Neural cell (in vitro differentiated cells): ENCODE measurements at regions not wholly inside any gene's neighbourhood (a gene's known extent, or its start where the extent isn't known, plus 50 kb on each side); places are given as distances from the start of the nearest gene placed in this dataset.

ENCODE experiments used
- H2AFZ ChIP-seq: fragments of 200-600, 300-800 bp; sonication (generic), shearing (Covaris generic); 2 replicates; pipeline ENCODE4 v1.6.0; 2014; ENCODE audit warnings: low read depth, mild to moderate bottlenecking, antibody characterized with exemption, low read length, moderate library complexity
- H3F3A ChIP-seq: fragments of 200-600 bp; shearing (Covaris generic); 2 replicates; pipeline ENCODE4 v1.6.1; 2016; ENCODE audit warnings: mild to moderate bottlenecking, moderate library complexity, mixed read lengths, antibody characterized with exemption, low read length; ENCODE audit not compliant: insufficient read depth, poor library complexity, severe bottlenecking
- H3K27ac ChIP-seq: fragments of 200-600, 300-800 bp; sonication (generic), shearing (Covaris generic); 2 replicates; pipeline ENCODE4 v1.5.1; 2014; ENCODE audit warnings: mild to moderate bottlenecking, low read length, moderate library complexity
- H3K27me3 ChIP-seq: fragments of 300-800, 200-600 bp; sonication (generic), shearing (Covaris generic); 2 replicates; pipeline ENCODE4 v1.6.0; 2014; ENCODE audit warnings: mild to moderate bottlenecking, low read depth, low read length, moderate library complexity; ENCODE audit not compliant: insufficient read depth
- H3K36me3 ChIP-seq: fragments of 300-800, 200-600 bp; sonication (generic), shearing (Covaris generic); 2 replicates; pipeline ENCODE4 v1.5.1; 2014; ENCODE audit warnings: mild to moderate bottlenecking, antibody characterized with exemption, low read length, moderate library complexity; ENCODE audit not compliant: insufficient read depth
- H3K4me2 ChIP-seq: fragments of 300-800, 200-600 bp; sonication (generic), shearing (Covaris generic); 2 replicates; pipeline ENCODE4 v1.6.0; 2014; ENCODE audit warnings: mild to moderate bottlenecking, low read length
- H3K4me3 ChIP-seq: fragments of 300-800, 200-600 bp; sonication (generic), shearing (Covaris generic); 2 replicates; pipeline ENCODE4 v1.5.1; 2014; ENCODE audit warnings: mild to moderate bottlenecking, low read length, moderate library complexity
- H3K79me2 ChIP-seq: fragments of 200-600 bp; shearing (Covaris generic); replicated peaks from 2 replicates; pipeline ENCODE4 v1.6.0; 2014; ENCODE audit warnings: mild to moderate bottlenecking, low read length, moderate library complexity; ENCODE audit not compliant: insufficient read depth
- H3K9ac ChIP-seq: fragments of 300-800, 200-600 bp; sonication (generic), shearing (Covaris generic); 2 replicates; pipeline ENCODE4 v1.6.1; 2016; ENCODE audit warnings: mild to moderate bottlenecking, low read length, mixed read lengths
- H3K9me2 ChIP-seq: fragments of 200-600 bp; shearing (Covaris generic); 2 replicates; pipeline ENCODE4 v1.6.1; 2016; ENCODE audit warnings: mild to moderate bottlenecking, low read length, mixed read lengths; ENCODE audit not compliant: insufficient read depth
- H3K9me3 ChIP-seq: fragments of 200-600, 300-800 bp; sonication (generic), shearing (Covaris generic); 2 replicates; pipeline ENCODE4 v1.6.1; 2016; ENCODE audit warnings: mild to moderate bottlenecking, mixed run types, low read length, moderate library complexity, mixed read lengths
- H4K20me1 ChIP-seq: fragments of 200-600 bp; shearing (Covaris generic); 2 replicates; pipeline ENCODE4 v1.6.1; 2016; ENCODE audit warnings: mild to moderate bottlenecking, mixed run types; ENCODE audit not compliant: insufficient read depth
- EP300 ChIP-seq: fragments of 450-650 bp; conservative IDR thresholded peaks from 2 replicates; pipeline ENCODE4 v1.6.1; 2014; ENCODE audit warnings: antibody characterized with exemption, mild to moderate bottlenecking, moderate library complexity; ENCODE audit not compliant: poor library complexity, severe bottlenecking
- EZH2 ChIP-seq: fragments of 200-600, 300-800 bp; shearing (Covaris generic), sonication (generic); IDR thresholded peaks from 2 replicates; pipeline ENCODE4 v1.6.1; 2014; ENCODE audit warnings: antibody characterized with exemption, low read length, borderline replicate concordance, mild to moderate bottlenecking; ENCODE audit not compliant: insufficient read depth, poor library complexity, severe bottlenecking
- MXI1 ChIP-seq: fragments of 450-650 bp; conservative IDR thresholded peaks from 2 replicates; pipeline ENCODE4 v1.6.1; 2014; ENCODE audit warnings: antibody characterized with exemption, mild to moderate bottlenecking; ENCODE audit not compliant: poor library complexity, severe bottlenecking
- POLR2AphosphoS5 ChIP-seq: IDR thresholded peaks from 2 replicates; pipeline ENCODE4 v1.6.1; 2012
- RAD21 ChIP-seq: fragments of 450-650 bp; conservative IDR thresholded peaks from 2 replicates; pipeline ENCODE4 v1.6.1; 2014; ENCODE audit warnings: antibody characterized with exemption, mild to moderate bottlenecking, moderate library complexity
- SMC3 ChIP-seq: fragments of 450-650 bp; conservative IDR thresholded peaks from 2 replicates; pipeline ENCODE4 v1.6.1; 2014; ENCODE audit warnings: antibody characterized with exemption, mild to moderate bottlenecking, moderate library complexity; ENCODE audit not compliant: poor library complexity
- TAF1 ChIP-seq: IDR thresholded peaks from 2 replicates; pipeline ENCODE4 v1.6.1; 2012; ENCODE audit warnings: low read depth
- TF ChIP-seq, protein P1 (sequence below): IDR thresholded peaks from 2 replicates; pipeline ENCODE4 v1.6.1; 2012; ENCODE audit warnings: borderline replicate concordance
- TF ChIP-seq, protein P2 (sequence below): fragments of 450-650 bp; IDR thresholded peaks from 2 replicates; pipeline ENCODE4 v1.5.1; 2014; ENCODE audit warnings: antibody characterized with exemption, mild to moderate bottlenecking, moderate library complexity; ENCODE audit not compliant: poor library complexity, severe bottlenecking

DNA sequence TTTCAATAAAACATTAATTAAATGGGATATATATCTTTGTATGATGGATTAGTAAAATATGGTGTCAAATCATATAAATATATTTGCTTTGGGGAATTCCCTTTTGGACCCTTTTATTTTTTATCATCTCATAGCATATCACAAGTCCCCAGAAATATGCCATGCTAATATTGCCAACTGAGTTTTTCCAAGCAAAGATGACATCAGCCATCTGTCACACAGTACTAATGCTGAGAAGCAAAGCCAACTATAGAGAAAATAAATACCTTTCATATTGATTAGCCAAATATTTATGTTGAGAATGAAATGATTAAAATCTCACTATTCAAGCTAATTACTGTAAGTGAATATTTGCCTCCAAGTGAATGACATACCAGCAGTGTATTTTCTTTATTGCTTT lies 575.3 kb downstream of the ETV1 start:
- no peak overlapping the region for H3K9ac ChIP-seq
- TF ChIP-seq POLR2AphosphoS5 (no peak), RAD21 (no peak), EP300 (no peak), TAF1 (no peak), EZH2 (no peak), MXI1 (no peak), SMC3 (no peak)
- TF ChIP-seq, protein P1, sequence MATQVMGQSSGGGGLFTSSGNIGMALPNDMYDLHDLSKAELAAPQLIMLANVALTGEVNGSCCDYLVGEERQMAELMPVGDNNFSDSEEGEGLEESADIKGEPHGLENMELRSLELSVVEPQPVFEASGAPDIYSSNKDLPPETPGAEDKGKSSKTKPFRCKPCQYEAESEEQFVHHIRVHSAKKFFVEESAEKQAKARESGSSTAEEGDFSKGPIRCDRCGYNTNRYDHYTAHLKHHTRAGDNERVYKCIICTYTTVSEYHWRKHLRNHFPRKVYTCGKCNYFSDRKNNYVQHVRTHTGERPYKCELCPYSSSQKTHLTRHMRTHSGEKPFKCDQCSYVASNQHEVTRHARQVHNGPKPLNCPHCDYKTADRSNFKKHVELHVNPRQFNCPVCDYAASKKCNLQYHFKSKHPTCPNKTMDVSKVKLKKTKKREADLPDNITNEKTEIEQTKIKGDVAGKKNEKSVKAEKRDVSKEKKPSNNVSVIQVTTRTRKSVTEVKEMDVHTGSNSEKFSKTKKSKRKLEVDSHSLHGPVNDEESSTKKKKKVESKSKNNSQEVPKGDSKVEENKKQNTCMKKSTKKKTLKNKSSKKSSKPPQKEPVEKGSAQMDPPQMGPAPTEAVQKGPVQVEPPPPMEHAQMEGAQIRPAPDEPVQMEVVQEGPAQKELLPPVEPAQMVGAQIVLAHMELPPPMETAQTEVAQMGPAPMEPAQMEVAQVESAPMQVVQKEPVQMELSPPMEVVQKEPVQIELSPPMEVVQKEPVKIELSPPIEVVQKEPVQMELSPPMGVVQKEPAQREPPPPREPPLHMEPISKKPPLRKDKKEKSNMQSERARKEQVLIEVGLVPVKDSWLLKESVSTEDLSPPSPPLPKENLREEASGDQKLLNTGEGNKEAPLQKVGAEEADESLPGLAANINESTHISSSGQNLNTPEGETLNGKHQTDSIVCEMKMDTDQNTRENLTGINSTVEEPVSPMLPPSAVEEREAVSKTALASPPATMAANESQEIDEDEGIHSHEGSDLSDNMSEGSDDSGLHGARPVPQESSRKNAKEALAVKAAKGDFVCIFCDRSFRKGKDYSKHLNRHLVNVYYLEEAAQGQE: no peak
- TF ChIP-seq, protein P2, sequence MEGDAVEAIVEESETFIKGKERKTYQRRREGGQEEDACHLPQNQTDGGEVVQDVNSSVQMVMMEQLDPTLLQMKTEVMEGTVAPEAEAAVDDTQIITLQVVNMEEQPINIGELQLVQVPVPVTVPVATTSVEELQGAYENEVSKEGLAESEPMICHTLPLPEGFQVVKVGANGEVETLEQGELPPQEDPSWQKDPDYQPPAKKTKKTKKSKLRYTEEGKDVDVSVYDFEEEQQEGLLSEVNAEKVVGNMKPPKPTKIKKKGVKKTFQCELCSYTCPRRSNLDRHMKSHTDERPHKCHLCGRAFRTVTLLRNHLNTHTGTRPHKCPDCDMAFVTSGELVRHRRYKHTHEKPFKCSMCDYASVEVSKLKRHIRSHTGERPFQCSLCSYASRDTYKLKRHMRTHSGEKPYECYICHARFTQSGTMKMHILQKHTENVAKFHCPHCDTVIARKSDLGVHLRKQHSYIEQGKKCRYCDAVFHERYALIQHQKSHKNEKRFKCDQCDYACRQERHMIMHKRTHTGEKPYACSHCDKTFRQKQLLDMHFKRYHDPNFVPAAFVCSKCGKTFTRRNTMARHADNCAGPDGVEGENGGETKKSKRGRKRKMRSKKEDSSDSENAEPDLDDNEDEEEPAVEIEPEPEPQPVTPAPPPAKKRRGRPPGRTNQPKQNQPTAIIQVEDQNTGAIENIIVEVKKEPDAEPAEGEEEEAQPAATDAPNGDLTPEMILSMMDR: no peak
- no peaks in the 10 kb centered on the region for H3K27me3 ChIP-seq
- no peak overlapping the region for H3K4me3 ChIP-seq
- no peaks in the 10 kb centered on the region for H3K9me2 ChIP-seq
- H2AFZ ChIP-seq: no peak overlapping the region
- H3K27ac ChIP-seq: no peak overlapping the region
- no peaks in the 10 kb centered on the region for H3F3A ChIP-seq
- no peaks in the 10 kb centered on the region for H3K9me3 ChIP-seq
- no peaks in the 10 kb centered on the region for H3K79me2 ChIP-seq
- H4K20me1 ChIP-seq: no peaks in the 10 kb centered on the region
- no peaks in the 10 kb centered on the region for H3K36me3 ChIP-seq
- no peak overlapping the region for H3K4me2 ChIP-seq

DNA sequence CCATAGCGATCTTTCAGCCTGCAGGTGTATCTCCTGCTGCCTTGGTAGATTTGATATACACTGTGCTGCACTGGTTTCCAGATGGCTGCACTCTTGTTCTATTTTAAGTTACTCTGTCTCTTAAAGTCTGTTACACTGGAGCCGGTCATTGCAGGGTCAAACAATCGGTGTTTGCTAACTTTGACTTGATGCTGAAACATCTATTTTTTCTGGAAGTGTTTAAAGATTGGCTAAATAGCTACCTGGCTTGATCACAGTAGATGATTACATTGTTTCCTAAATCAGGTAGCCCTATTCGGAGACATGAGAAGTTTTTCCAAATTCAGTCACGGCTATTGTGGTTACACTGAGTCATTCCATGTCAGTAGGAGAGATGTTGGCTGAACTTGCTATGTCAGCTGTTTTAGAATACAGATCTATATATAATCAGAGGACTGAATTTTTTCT lies 574.8 kb downstream of the ETV1 start:
- H3K9me2 ChIP-seq: no peaks in the 10 kb centered on the region
- H3F3A ChIP-seq: no peaks in the 10 kb centered on the region
- no peak overlapping the region for H2AFZ ChIP-seq
- H3K4me3 ChIP-seq: no peak overlapping the region
- H3K36me3 ChIP-seq: no peaks in the 10 kb centered on the region
- no peaks in the 10 kb centered on the region for H4K20me1 ChIP-seq
- no peaks in the 10 kb centered on the region for H3K79me2 ChIP-seq
- H3K9me3 ChIP-seq: no peaks in the 10 kb centered on the region
- TF ChIP-seq TAF1: no peak
- TF ChIP-seq EP300: no peak
- no peak overlapping the region for H3K9ac ChIP-seq
- H3K27ac ChIP-seq: no peak overlapping the region
- H3K4me2 ChIP-seq: no peak overlapping the region
- no peaks in the 10 kb centered on the region for H3K27me3 ChIP-seq

DNA sequence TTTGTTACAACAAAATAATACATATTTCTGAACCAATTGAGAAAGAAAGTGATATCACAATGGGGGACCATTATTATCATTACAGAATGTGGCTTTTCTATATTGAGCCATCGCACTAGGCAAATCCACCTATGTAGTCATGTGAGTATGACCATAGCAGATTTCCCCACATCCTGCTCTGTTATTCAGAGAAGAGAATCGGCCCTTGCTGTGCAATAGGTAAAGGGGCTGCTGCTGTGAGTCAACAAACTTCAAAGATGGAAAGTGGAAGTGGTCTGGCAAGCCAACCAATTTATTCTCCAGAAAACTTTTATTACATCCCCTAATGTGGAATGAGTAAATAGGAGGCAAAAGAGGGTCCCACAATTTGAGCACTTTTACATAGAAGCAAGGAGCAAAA lies 573.4 kb downstream of the ETV1 start:
- H3F3A ChIP-seq: no peaks in the 10 kb centered on the region
- no peak overlapping the region for H3K4me3 ChIP-seq
- H3K9ac ChIP-seq: no peak overlapping the region
- H4K20me1 ChIP-seq: no peaks in the 10 kb centered on the region
- no peaks in the 10 kb centered on the region for H3K9me3 ChIP-seq
- H3K79me2 ChIP-seq: no peaks in the 10 kb centered on the region
- H3K9me2 ChIP-seq: no peaks in the 10 kb centered on the region
- TF ChIP-seq MXI1: no peak
- no peak for TF ChIP-seq TAF1
- TF ChIP-seq SMC3: no peak
- TF ChIP-seq, protein P2: no peak
- no peak for TF ChIP-seq RAD21
- TF ChIP-seq, protein P1: no peak
- no peak for TF ChIP-seq POLR2AphosphoS5
- no peak for TF ChIP-seq EP300
- no peak for TF ChIP-seq EZH2
- H3K27me3 ChIP-seq: no peaks in the 10 kb centered on the region
- no peak overlapping the region for H3K27ac ChIP-seq
- no peak overlapping the region for H3K4me2 ChIP-seq
- no peak overlapping the region for H2AFZ ChIP-seq
- no peaks in the 10 kb centered on the region for H3K36me3 ChIP-seq
